ENCODE measurements at regions not wholly inside any gene's neighbourhood (a gene's known extent, or its start where the extent isn't known, plus 50 kb on each side); places are given as distances from the start of the nearest gene placed in this dataset.

GRCh38 chr7:52506325-52506724 lies 529.1 kb upstream of the POM121L12 start:
- TF ChIP-seq TAF1 (IDR thresholded peaks at IDR 0.05; ENCODE audit: low read depth, low read length), result no peak
- TF ChIP-seq POLR2A (IDR thresholded peaks at IDR 0.05; ENCODE audit: low read depth, low read length), result no peak
- TF ChIP-seq POLR2AphosphoS5 (IDR thresholded peaks at IDR 0.05; ENCODE audit: low read depth, low read length), result no peak
- no peak for TF ChIP-seq SPI1 (IDR thresholded peaks at IDR 0.05; ENCODE audit: low read depth, low read length)
